Activated T-helper 1 cell treated with anti-CD3 and anti-CD28 coated beads, Interleukin-12 subunit alpha, Interleukin-12 subunit beta, Interleukin-2, Interleukin-4 antibody, amounts not matched to agents 30 ng/mL and 10 ng/mL and 1 ng/mL, durations not matched to agents 14 hours and 24 hours and 36 hours (primary cell): ENCODE measurements at regions not wholly inside any gene's neighbourhood (a gene's known extent, or its start where the extent isn't known, plus 50 kb on each side); places are given as distances from the start of the nearest gene placed in this dataset.

ENCODE experiments used
- DNase-seq: peaks from one replicate; pipeline ENCODE4 v3.0.0; 2021; ENCODE audit warnings: low spot score
- H3K27ac Mint-ChIP-seq: one replicate; pipeline ENCODE4 v1.8.0; 2021; ENCODE audit warnings: mild to moderate bottlenecking, mixed read lengths
- H3K27me3 Mint-ChIP-seq: one replicate; pipeline ENCODE4 v1.8.0; 2022; ENCODE audit warnings: mild to moderate bottlenecking, moderate library complexity, mixed read lengths; ENCODE audit not compliant: insufficient read depth
- H3K36me3 Mint-ChIP-seq: one replicate; pipeline ENCODE4 v1.8.0; 2021; ENCODE audit warnings: low read depth, mixed read lengths
- H3K4me1 Mint-ChIP-seq: one replicate; pipeline ENCODE4 v1.8.0; 2021; ENCODE audit warnings: low read depth, mixed read lengths
- H3K4me3 Mint-ChIP-seq: one replicate; pipeline ENCODE4 v1.8.0; 2021; ENCODE audit warnings: mild to moderate bottlenecking, moderate library complexity, mixed read lengths
- H3K9me3 Mint-ChIP-seq: one replicate; pipeline ENCODE4 v1.8.0; 2021; ENCODE audit warnings: mixed read lengths
- intact Hi-C: fragments of 100-400 bp; cut with micrococcal nuclease; formaldehyde crosslinking; loops from one replicate; pipeline ENCODE4 v1.15.1; 2024

DNA sequence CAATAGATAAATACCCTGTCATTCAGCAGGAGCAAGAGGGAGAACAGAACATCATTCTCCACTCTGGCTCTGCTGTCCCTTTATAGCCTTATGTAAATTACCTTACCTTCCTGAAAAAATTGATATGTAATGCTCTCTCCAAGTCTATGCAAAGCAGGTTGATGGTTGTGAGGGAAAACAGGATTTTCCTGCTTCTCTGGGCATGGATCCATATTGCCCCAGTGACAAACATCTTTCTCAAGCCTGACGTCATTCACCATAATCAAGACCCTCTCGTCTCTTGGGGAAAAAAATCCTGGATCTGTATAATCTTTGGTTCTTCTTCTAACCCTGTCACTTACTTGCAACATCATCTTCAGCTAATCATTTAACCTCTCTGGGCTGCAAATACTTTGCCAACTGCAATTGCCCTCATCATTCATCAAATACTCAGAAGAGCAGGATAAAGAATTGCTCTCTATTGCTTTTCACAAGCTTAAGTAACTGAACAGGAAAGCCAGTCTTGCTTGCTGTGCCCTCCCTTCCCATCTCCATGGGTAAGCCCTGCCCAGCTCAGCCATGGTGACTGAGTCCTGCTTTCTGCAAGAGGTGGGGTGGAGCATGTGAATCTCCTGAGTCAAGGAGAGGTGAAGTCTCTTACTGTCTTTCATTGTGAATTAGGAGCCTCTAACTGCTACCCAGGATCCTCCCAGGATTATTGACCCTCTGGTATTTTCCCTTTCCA lies 123.7 kb upstream of the KLF7 start:
- no peaks in the 10 kb centered on the region for H3K27me3 Mint-ChIP-seq
- H3K36me3 Mint-ChIP-seq, result peaks cover 4% of the 10 kb centered on the region
- no peaks in the 10 kb centered on the region for H3K9me3 Mint-ChIP-seq
- intact Hi-C loops, result no loop called here
- H3K27ac Mint-ChIP-seq, result no peak overlapping the region
- no peak for DNase-seq
- no peak overlapping the region for H3K4me3 Mint-ChIP-seq
- H3K4me1 Mint-ChIP-seq, result peaks cover 70% of the 10 kb centered on the region

DNA sequence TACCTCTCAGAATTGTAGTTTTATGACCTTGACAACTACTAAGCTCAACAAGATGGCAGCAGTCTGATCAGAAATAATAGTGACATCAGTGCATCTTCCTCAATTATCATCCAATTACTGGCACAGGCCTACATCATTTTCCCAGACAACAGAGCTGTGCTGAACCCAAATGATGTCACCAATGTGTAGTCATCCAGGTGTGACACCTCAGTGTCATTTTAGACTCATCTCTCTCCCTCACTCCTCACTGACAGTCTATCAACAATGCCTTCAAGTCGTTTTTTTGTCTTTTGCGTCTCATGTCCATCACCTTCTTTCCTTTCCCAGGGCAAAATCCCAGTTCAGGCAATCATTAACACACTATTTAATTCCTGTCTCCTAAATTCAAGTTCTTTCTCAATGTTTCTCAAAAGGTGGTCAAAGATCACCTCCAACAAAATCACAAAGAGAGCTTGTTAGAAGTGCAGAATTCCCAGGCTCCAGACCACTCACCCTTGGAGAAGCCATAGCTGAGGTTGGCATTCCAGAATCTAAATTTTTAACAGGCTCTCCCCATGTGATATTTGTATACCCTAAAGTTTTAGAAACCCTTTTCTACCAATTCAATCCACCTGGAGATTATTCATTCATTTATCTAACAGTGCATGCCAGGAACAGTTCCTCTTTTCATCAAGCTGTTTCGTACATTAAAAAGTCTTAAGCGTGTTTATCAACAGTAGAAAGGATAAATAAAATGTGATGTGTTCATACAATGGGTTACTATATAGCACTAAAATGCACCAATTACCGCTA lies 125.3 kb upstream of the KLF7 start:
- intact Hi-C loops, result no loop called here
- Mint-ChIP-seq H3K9me3 (peaks cover 7% of the 10 kb centered on the region), H3K4me3 (no peak overlapping the region), H3K4me1 (peaks cover 54% of the 10 kb centered on the region), H3K27me3 (no peaks in the 10 kb centered on the region), H3K27ac (no peak overlapping the region), H3K36me3 (peaks cover 4% of the 10 kb centered on the region)
- no peak for DNase-seq

- H3K4me1 Mint-ChIP-seq, result peaks cover 47% of the 10 kb centered on the region
- no peak overlapping the region for H3K27ac Mint-ChIP-seq
- no peak overlapping the region for H3K4me3 Mint-ChIP-seq
These were observed 126.0 kb upstream of the KLF7 start for GRCh38 chr2:207291625-207292252.

GRCh38 chr2:207296265-207296948 lies 130.7 kb upstream of the KLF7 start:
- DNase-seq, result no peak
- Mint-ChIP-seq H3K9me3 (peaks cover 10% of the 10 kb centered on the region), H3K36me3 (peaks cover 5% of the 10 kb centered on the region), H3K4me3 (no peak overlapping the region), H3K27me3 (no peaks in the 10 kb centered on the region), H3K4me1 (peaks cover 20% of the 10 kb centered on the region), H3K27ac (no peak overlapping the region)
- intact Hi-C loops, result no loop called here

More at GRCh38 chr2:207291625-207292252, 126.0 kb upstream of the KLF7 start:
- H3K9me3 Mint-ChIP-seq, result peaks cover 7% of the 10 kb centered on the region
- intact Hi-C loops, result loop anchor here (1.0 kb wide), 1 partner anchor 20 kb away; no protein-coding TSS in a partner anchor
- no peaks in the 10 kb centered on the region for H3K27me3 Mint-ChIP-seq
- peaks cover 4% of the 10 kb centered on the region for H3K36me3 Mint-ChIP-seq
- no peak for DNase-seq

GRCh38 chr2:207300817-207301216 lies 135.1 kb upstream of the KLF7 start:
- Mint-ChIP-seq H3K4me1 (no peaks in the 10 kb centered on the region), H3K36me3 (peaks cover 4% of the 10 kb centered on the region), H3K9me3 (peaks cover 3% of the 10 kb centered on the region), H3K27ac (no peak overlapping the region), H3K27me3 (no peaks in the 10 kb centered on the region), H3K4me3 (no peak overlapping the region)
- no peak for DNase-seq
- intact Hi-C loops, result no loop called here

DNA sequence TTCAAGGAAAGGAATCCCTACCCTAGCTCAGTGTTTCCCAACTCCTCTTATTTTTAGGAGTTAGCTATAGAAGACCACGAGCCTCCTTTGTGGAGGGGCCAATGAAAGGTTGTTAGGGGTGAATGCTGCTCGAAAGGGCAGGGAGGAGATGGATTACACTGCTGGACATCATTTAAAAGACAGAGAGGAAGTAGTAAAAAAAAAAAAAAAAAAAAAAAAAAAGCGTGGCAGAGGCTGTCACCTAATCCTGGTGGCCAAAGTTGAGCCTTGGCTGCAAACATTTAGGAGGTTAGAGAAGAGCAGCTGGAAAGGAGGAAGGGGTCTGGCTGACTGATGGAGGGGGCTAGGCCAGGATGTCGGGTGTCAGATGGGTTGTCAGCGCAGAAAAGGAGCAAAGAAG lies 139.0 kb upstream of the KLF7 start:
- Mint-ChIP-seq H3K4me3 (no peak overlapping the region), H3K27ac (no peak overlapping the region), H3K27me3 (no peaks in the 10 kb centered on the region), H3K4me1 (peaks cover 16% of the 10 kb centered on the region), H3K9me3 (peaks cover 3% of the 10 kb centered on the region), H3K36me3 (peaks cover 5% of the 10 kb centered on the region)
- DNase-seq, result no peak
- intact Hi-C loops, result no loop called here

DNA sequence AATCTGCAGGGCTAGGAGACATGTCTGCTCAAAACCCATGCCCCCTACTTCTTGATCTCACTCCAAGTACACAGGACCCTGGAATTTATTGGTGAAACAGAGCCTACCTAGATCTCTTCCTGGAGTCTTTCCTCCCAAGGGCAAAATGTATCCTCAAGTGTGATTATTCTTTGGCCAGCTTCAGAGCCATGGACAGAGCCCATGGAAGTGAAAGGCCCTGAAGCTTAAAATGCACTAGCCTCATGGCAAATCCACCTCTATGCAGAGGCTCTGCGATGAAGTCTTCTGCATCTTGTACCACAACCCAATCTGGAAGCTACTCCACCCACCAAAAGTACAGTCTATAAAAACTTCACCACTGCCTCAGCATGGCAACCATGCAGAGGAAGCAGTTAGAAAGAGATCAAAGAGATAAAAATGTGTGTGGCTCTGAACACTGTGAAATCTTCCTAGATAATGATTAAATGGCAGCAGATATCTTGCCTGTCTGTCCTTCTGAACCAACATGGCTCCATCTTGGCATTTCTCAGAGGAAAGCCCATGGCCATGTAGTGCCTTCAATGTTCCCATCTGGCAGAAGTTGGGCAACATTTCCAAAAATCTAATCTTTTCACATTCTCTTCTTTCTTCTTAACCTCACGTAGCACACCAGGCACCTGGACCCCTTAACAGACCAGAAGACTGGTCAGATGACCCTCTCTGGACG lies 142.9 kb upstream of the KLF7 start:
- Mint-ChIP-seq H3K4me3 (no peak overlapping the region), H3K4me1 (peaks cover 44% of the 10 kb centered on the region), H3K27ac (no peak overlapping the region), H3K36me3 (peaks cover 11% of the 10 kb centered on the region), H3K9me3 (peaks cover 4% of the 10 kb centered on the region), H3K27me3 (no peaks in the 10 kb centered on the region)
- intact Hi-C loops, result no loop called here
- DNase-seq, result no peak

- peaks cover 11% of the 10 kb centered on the region for H3K36me3 Mint-ChIP-seq
- peak overlapping the region; percentile 88 for H3K27ac Mint-ChIP-seq
- H3K27me3 Mint-ChIP-seq, result no peaks in the 10 kb centered on the region
- intact Hi-C loops, result loop anchor here (1.0 kb wide), 7 partner anchors 19 to 145 kb away; no protein-coding TSS in a partner anchor
- no peak for DNase-seq
- no peak overlapping the region for H3K4me3 Mint-ChIP-seq
- peaks cover 4% of the 10 kb centered on the region for H3K9me3 Mint-ChIP-seq
- H3K4me1 Mint-ChIP-seq, result peaks cover 49% of the 10 kb centered on the region
These were observed 145.7 kb upstream of the KLF7 start for GRCh38 chr2:207311316-207312005.

- Mint-ChIP-seq H3K4me1 (peaks cover 50% of the 10 kb centered on the region), H3K27me3 (no peaks in the 10 kb centered on the region), H3K27ac (peak overlapping the region; percentile 88), H3K9me3 (peaks cover 4% of the 10 kb centered on the region), H3K4me3 (no peak overlapping the region), H3K36me3 (peaks cover 11% of the 10 kb centered on the region)
- intact Hi-C loops, result no loop called here
- no peak for DNase-seq
These were observed 146.2 kb upstream of the KLF7 start for GRCh38 chr2:207312006-207312356.

DNA sequence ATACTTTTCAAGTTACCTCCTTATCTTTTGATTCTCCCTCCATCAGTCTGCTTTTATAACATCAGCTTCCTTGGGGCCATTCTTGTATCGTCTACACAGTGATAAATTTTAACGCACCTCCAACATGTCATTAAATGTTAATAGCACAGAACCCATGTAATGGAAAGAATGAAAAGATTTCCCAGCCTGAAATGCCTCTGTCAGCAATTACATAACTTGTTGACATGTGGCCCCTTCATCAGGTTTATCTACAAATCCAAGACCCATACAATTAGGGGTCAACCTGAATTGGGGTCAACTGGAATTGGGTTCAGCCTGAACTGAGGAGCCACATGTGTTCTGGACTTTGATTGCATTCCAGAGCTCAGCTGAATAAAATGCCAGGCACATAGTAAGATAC lies 148.2 kb upstream of the KLF7 start:
- no peak overlapping the region for H3K4me3 Mint-ChIP-seq
- no peaks in the 10 kb centered on the region for H3K27me3 Mint-ChIP-seq
- intact Hi-C loops, result no loop called here
- H3K36me3 Mint-ChIP-seq, result peaks cover 10% of the 10 kb centered on the region
- no peak overlapping the region for H3K27ac Mint-ChIP-seq
- peaks cover 4% of the 10 kb centered on the region for H3K9me3 Mint-ChIP-seq
- peaks cover 61% of the 10 kb centered on the region for H3K4me1 Mint-ChIP-seq
- DNase-seq, result no peak

DNA sequence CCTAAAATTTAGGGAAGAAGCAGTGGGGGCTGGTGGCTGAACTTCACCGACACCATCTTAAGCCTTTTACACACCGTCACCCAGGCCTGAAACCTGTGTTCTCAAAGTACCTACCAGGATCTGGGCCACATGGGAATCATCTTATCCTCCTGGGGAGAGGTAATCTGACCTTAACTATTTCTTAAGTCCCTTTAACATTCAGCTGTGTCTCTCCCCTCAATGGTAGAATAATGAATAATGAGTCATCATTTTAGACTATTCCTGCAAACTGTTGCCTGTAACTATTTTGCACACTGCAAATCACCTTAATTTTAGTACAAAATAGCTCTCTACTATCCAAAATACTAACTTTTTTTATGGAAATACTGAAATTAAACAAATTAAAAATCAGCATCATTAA lies 149.4 kb upstream of the KLF7 start:
- Mint-ChIP-seq H3K4me1 (peaks cover 62% of the 10 kb centered on the region), H3K27me3 (no peaks in the 10 kb centered on the region)
- no peak for DNase-seq

DNA sequence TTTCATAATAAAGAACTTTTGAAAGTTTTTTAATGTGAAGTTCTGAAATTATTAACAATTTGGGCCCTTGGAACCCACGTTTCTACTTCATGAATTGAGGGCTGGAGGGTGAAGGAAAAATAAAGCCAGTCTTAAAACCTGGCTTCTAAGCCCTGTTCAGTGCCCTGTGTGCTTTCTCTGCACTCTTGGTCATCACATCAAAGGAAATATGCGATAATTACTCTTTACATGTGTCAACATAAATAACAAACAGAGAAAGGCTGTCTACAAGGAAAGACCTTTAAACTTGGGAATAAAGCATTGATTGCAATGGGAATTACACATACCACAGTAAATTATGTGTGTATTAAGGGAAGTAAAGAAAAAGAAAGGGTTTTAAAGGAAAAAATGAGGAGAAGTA lies 150.7 kb upstream of the KLF7 start:
- H3K27ac Mint-ChIP-seq, result no peak overlapping the region
- no peak overlapping the region for H3K4me3 Mint-ChIP-seq
- DNase-seq, result no peak
- intact Hi-C loops, result no loop called here
- H3K27me3 Mint-ChIP-seq, result no peaks in the 10 kb centered on the region
- peaks cover 4% of the 10 kb centered on the region for H3K9me3 Mint-ChIP-seq
- H3K4me1 Mint-ChIP-seq, result peaks cover 55% of the 10 kb centered on the region
- peaks cover 12% of the 10 kb centered on the region for H3K36me3 Mint-ChIP-seq

More for the DNA sequence above, 149.4 kb upstream of the KLF7 start:
- Mint-ChIP-seq H3K27ac (no peak overlapping the region), H3K9me3 (peaks cover 4% of the 10 kb centered on the region), H3K36me3 (peaks cover 10% of the 10 kb centered on the region), H3K4me3 (no peak overlapping the region)
- intact Hi-C loops, result no loop called here
